HG03432 (cell line): ENCODE measurements at regions not wholly inside any gene's neighbourhood (a gene's known extent, or its start where the extent isn't known, plus 50 kb on each side); places are given as distances from the start of the nearest gene placed in this dataset.
"Not testable (repeated sequence)": the region's sequence is repeated elsewhere in the genome, so short reads cannot be mapped to it uniquely, and the experiment has no call there.

Experiments used
- ATAC-seq: cut with Tn5 transposase; IDR thresholded peaks from one replicate; pipeline ENCODE4 v1.9.1; 2021; ENCODE audit warnings: mild to moderate bottlenecking, moderate library complexity; ENCODE audit not compliant: unreplicated experiment

DNA sequence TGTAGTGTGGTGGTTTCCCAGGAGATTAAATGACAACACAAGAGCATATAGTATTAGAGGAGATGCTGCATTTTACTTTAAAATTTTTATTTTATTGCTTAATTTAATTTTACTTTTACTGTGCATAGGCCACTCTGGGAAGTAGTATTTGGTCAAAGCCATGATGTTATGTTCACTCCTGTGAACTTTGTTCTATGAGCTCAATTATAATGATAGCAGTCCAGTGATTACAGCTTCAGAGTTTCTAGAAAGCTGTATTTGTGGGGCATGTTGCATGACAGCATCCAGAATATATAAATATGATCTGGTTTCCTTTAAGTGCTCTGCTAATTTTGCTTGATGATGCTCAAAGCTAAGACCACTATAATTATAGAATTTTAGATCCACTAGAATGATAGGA lies 338.6 kb downstream of the NSUN3 start:
- ATAC-seq = no peak

DNA sequence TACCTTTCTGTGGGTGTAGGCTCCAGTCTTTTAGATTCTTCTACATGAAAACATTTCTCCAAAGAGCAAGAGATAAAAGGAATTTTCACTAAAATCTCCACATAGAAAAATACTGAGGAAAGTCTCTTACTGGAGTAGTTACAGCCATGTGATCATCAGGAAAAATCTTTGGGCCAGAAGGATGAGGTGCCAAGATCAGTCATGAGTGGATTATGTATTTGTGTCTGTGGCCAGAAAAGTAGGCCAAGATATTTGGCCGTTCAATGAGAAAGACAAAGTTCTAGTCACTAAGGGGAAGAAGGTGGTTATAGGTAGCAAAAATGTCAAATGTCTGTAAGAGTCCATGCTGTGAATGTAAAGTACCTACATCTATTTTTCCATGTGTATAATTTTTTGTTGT lies 339.3 kb downstream of the NSUN3 start:
- no peak for ATAC-seq

DNA sequence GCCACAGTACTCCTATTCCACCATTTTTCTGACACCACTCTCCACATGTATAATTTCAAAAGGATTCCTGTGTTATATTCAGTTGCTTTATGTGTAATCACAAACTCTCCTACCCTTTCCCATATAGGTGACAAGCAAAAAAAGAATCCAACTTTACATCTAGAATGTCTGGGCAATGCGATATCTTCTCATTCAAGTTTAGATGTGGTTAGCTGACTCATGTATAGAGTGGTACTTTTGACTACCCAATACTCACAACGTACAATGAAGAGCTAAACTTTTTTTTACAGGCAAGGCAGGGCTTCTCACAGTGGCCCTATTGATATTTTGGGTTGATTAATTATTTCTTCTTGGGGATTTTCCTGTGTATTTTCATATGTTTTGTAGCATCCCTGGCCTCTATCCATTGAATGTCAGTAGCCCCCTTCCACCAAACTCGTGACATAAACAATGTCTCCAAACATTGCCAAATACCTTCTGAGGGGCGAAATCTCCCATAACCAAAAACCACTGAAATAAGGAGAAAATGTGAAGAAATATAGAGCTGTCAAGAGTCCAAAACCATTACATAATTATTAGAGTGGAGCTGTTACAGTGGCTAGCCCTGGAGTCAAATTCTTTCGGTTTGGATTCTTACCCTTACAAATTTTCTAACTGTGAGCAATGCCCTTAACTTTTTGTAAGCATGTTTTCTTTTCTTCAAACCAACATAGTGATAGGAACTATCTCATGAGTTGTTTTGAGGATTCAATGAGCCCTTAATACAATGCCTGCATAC lies 342.6 kb downstream of the NSUN3 start:
- no peak for ATAC-seq

DNA sequence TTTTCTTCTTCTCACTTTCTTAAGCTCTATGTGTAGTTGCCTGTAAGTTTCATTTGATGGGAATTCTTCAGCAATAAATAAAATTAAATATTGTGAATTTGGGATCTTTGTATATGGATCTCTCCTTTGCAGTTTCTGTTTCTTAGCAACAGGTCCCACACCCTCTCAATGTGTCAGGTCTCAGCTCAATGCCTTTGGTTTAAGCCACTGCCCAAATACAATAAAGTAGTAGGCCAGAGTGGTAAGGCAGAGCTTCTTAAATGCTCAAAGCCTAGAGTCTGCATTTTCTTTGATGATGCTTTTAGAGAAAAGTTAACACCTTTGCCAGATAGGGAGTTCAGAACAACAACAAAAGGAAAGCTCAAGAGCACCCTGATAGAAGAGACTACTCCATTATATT lies 343.7 kb downstream of the NSUN3 start:
- no peak for ATAC-seq

GRCh38 chr3:94412936-94413335 lies 350.1 kb downstream of the NSUN3 start:
- ATAC-seq = not testable (repeated sequence)

GRCh38 chr3:94413336-94414108 lies 350.7 kb downstream of the NSUN3 start:
- no peak for ATAC-seq

DNA sequence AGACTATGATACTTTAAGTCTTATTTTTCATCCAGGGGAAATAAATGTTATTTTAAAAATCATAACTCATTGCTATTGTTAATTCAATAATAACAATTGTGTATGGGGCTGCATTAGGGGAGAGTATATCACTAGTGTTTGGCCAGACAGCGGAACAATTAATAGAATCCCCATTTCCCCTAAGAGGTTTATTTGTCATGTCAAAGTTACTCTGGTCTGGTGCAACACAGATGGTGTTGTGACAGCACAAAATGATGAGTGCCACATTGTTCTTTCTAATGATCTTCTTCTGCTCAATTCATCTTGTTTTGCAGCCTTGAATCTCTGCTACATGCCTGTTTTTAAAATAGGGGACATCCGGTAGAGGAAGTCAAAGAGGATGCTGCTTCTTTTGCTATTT lies 351.6 kb downstream of the NSUN3 start:
- ATAC-seq = no peak

DNA sequence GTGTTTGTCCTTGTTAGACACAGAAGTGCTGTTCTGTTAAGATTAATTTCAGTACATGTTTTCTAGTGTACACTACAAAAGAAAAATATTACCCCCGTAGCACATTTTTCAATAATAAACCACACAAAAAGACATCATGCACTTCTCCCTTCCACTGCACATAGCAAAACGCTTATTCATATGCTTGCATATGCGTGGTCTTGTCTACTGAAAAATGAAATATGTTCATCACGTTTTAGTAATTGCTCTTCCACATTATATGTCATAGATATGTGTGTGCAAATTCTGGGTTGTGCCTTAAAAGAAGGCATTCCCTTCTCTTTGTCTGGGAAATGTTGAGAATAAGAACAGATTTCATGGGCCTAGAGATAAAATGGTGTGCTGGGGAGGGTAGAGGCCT lies 353.9 kb downstream of the NSUN3 start:
- ATAC-seq = no peak

- ATAC-seq = no peak
Observed at GRCh38 chr3:94417963-94418455, 355.1 kb downstream of the NSUN3 start.

DNA sequence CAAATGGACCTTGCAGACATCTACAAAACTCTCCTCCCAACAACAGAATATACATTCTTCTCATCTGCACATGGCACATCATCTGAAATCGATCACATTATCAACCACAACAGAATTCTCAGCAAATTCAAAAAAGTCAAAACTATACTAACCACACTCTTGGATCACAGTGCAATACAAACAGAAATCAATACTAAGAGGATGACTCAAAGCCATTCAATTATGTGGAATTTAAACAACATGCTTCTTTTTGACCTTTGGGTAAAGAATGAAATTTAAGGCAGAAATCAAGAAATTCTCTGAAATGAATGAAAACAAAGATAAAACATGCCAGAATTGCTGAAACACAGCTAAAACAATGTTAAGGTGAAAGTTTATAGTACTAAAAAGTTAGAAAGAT lies 358.1 kb downstream of the NSUN3 start:
- ATAC-seq = no peak

- no peak for ATAC-seq
Observed at GRCh38 chr3:94423578-94423977, 360.7 kb downstream of the NSUN3 start.

GRCh38 chr3:94429517-94429916 lies 366.7 kb downstream of the NSUN3 start:
- no peak for ATAC-seq

GRCh38 chr3:94431876-94432570 lies 369.2 kb downstream of the NSUN3 start:
- ATAC-seq = no peak

DNA sequence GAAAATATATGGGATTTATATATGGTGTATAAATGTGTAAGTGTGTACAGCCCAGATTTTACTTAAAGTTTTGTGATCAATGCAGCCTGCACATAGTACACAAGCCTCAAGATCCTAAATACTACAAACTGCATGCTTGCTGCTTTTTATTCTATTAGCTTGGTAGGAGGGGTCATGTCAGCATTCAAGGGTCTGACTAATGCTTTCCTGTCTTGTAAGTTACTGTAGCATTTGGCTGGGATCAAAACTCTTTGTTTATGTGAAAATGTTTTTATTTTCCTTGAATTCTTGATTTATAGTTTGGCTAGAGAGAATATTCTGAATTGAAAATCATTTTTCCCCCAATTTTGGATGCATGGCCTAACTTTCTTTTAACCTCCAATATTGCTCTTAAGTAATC lies 370.9 kb downstream of the NSUN3 start:
- no peak for ATAC-seq

DNA sequence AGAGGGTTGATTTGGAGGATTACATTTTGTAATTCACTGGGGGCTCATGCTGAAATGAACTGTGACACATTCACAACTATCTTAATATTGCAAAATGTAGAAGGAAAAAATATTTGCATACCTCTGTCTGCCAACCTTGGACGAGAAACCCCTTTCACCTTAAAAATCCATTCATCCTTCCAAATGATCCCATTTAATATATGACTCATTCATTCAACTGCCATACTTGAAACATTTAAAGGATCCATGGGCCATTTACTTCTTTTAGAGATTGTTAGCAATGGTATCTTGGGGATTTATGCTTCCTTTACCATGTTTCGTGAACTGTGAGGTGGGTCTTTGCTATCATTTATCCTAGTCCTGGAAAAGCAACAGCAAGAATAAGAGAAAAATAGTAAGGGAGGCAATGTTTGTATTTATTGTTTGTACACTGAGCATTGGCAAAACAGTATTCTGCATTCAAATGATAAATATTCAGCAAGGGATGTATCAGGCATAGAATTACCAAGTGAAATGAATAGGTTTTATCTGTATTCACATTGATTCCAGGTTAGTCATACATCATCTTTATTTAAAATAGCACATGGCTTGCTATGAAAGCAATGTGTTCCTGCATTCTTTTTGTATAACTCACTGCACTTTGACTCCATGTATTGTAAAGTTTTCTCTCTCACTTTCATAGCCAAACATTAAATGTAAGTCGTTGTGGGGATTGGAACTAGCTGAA lies 378.1 kb downstream of the NSUN3 start:
- no peak for ATAC-seq

- ATAC-seq = no peak
Observed at GRCh38 chr3:94441494-94441847, 378.6 kb downstream of the NSUN3 start.

- no peak for ATAC-seq
Observed at GRCh38 chr3:94453864-94454263, 391.0 kb downstream of the NSUN3 start.

GRCh38 chr3:94459167-94459566 lies 396.3 kb downstream of the NSUN3 start:
- no peak for ATAC-seq

DNA sequence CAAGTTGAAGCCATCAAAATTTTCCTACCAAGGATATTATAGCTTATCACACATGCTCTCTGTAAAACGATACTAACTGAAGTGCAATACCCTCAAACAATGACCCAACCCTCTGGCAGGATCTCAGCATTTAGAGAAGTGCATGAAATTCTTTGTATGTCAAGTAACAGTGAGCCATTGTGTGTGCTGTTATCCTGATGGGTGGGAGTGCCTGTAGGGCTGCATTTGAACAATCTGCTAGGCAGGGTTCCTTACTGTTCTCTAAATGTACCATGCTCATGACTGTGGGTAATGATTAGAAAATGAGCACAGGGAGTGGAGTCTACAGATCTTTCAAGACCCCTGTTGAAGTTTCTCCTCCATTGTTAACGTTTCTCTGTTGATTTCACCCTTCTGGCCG lies 398.1 kb downstream of the NSUN3 start:
- no peak for ATAC-seq

DNA sequence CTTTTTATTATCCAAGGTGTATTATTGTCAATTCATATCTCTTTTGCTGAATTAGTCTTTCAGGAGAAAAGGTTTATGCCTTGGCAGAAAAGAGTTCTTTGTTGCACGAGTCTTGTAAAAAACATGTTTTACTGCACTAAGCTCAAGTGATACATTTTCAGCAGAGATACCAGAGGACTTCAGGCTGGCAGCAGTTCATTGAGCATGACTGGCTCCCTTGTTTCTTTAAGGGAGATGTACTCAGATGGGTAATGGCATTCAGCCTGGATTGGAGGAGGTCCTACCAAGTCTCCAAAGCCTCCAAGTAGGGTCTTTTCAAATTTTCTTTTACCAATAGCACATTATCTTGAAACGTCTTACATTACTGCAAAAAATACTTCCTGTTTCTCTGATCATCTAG lies 400.1 kb downstream of the NSUN3 start:
- no peak for ATAC-seq

GRCh38 chr3:94472511-94472910 lies 409.6 kb downstream of the NSUN3 start:
- ATAC-seq = no peak
